Upper lobe of right lung (tissue), 1 donor: ENCODE measurements at regions not wholly inside any gene's neighbourhood (a gene's known extent, or its start where the extent isn't known, plus 50 kb on each side); places are given as distances from the start of the nearest gene placed in this dataset.

Experiments used
- ATAC-seq: fragments of 200-7000 bp; cut with Tn5 transposase; one replicate; pipeline ENCODE4 v1.9.1; 2020; ENCODE audit warnings: mild to moderate bottlenecking, moderate library complexity
- DNase-seq: peaks from one replicate; pipeline ENCODE4 v3.0.0-alpha.2; 2020
- H3K27ac ChIP-seq: fragments of 200-600 bp; one replicate; pipeline ENCODE4 v1.8.0; 2022
- H3K27me3 ChIP-seq: fragments of 200-600 bp; one replicate; pipeline ENCODE4 v1.8.0; 2022; ENCODE audit warnings: mild to moderate bottlenecking
- H3K36me3 ChIP-seq: fragments of 200-600 bp; one replicate; pipeline ENCODE4 v1.8.0; 2022
- H3K4me1 ChIP-seq: fragments of 200-600 bp; one replicate; pipeline ENCODE4 v1.8.0; 2022
- H3K4me3 ChIP-seq: fragments of 200-600 bp; one replicate; pipeline ENCODE4 v1.8.0; 2022; ENCODE audit warnings: mild to moderate bottlenecking
- H3K9me3 ChIP-seq: fragments of 200-600 bp; one replicate; pipeline ENCODE4 v1.8.0; 2022
- intact Hi-C: fragments of 100-400 bp; cut with DNase I; formaldehyde crosslinking; loops from one replicate; pipeline ENCODE4 v1.11.0; 2022
- TF ChIP-seq, protein P1 (sequence below): fragments of 200-600 bp; IDR thresholded peaks from one replicate; pipeline ENCODE4 v1.8.0; 2022; ENCODE audit warnings: antibody characterized with exemption
- donor health status: DM: no; HTN: yes; CAD: no; lungs with severe emphysema.

DNA sequence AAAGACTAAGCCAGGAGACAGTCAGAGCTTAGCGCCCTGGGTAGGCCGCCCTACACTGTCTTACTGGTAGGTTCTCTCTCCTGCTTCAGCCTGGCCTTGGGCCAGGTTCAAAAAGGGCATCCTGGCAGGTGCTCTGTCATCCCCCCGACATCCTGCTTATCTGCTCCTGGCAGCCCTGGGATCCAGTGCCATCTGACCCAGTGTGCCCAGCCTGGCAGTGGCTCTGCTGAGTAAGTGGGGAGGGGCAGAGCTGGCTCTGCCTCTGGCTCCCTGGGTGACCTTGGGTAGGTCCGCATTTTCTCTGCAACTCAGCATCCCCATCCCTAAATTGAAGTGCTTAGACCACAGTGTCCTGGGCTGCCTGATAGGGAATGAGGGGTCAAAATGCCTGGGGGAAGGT, 549.9 kb downstream of the PTPRU start:
- no peaks in the 10 kb centered on the region for H3K4me1 ChIP-seq
- no peaks in the 10 kb centered on the region for H3K36me3 ChIP-seq
- intact Hi-C loops = no loop called here
- ATAC-seq = no peak
- DNase-seq = no peak
- TF ChIP-seq, protein P1, sequence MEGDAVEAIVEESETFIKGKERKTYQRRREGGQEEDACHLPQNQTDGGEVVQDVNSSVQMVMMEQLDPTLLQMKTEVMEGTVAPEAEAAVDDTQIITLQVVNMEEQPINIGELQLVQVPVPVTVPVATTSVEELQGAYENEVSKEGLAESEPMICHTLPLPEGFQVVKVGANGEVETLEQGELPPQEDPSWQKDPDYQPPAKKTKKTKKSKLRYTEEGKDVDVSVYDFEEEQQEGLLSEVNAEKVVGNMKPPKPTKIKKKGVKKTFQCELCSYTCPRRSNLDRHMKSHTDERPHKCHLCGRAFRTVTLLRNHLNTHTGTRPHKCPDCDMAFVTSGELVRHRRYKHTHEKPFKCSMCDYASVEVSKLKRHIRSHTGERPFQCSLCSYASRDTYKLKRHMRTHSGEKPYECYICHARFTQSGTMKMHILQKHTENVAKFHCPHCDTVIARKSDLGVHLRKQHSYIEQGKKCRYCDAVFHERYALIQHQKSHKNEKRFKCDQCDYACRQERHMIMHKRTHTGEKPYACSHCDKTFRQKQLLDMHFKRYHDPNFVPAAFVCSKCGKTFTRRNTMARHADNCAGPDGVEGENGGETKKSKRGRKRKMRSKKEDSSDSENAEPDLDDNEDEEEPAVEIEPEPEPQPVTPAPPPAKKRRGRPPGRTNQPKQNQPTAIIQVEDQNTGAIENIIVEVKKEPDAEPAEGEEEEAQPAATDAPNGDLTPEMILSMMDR = no peak
- H3K9me3 ChIP-seq = no peaks in the 10 kb centered on the region
- peaks cover 6% of the 10 kb centered on the region for H3K27me3 ChIP-seq
- no peak overlapping the region for H3K4me3 ChIP-seq
- no peak overlapping the region for H3K27ac ChIP-seq

DNA sequence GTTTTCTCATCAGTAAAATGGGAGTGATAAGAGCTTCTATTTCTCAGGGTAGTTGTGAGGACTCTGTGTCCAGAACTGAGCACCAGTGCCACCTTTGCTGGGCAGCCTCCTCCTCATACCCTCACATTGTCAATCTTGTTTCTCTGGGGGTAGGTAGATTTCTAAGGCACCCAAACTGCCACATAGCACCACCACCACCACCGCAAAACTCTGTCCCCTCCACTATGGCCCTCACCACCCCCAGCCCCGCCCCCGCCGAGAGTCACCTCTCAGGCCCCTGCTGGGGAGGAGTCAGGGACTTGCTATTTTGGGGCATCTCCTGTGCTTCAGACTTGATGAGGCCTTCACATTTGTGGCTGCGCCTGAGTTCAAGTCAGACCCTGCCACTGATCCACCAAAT, 549.2 kb downstream of the PTPRU start:
- ATAC-seq (no peak), DNase-seq (no peak)
- Histone ChIP-seq H3K4me1 (no peaks in the 10 kb centered on the region), H3K9me3 (no peaks in the 10 kb centered on the region), H3K27ac (no peak overlapping the region), H3K27me3 (peaks cover 6% of the 10 kb centered on the region), H3K36me3 (no peaks in the 10 kb centered on the region), H3K4me3 (no peak overlapping the region)
- TF ChIP-seq, protein P1 = no peak
- intact Hi-C loops = no loop called here

DNA sequence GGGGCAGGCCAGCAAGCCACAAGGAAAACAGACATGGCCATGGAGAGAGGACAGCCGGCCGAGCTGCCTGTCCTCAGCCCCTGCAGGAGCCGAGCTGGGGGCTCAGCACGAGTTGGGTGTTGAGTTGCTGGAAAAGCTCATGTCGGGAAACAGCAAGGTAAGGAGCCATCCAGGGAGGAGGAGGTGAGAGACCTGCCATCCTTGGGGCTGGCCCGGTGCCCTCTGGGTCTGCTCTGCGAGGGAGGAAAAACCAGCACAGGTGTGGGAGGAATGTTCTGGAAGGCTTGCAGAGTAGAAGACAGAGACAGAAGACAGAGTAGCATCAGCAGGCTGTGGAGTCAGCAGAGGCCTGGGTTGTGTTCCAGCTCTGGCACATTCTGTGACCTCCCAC, 548.8 kb downstream of the PTPRU start:
- TF ChIP-seq, protein P1 = no peak
- Histone ChIP-seq H3K4me3 (no peak overlapping the region), H3K27me3 (peaks cover 6% of the 10 kb centered on the region), H3K4me1 (no peaks in the 10 kb centered on the region), H3K36me3 (no peaks in the 10 kb centered on the region), H3K27ac (no peak overlapping the region), H3K9me3 (no peaks in the 10 kb centered on the region)
- intact Hi-C loops = no loop called here
- ATAC-seq (no peak), DNase-seq (no peak)

DNA sequence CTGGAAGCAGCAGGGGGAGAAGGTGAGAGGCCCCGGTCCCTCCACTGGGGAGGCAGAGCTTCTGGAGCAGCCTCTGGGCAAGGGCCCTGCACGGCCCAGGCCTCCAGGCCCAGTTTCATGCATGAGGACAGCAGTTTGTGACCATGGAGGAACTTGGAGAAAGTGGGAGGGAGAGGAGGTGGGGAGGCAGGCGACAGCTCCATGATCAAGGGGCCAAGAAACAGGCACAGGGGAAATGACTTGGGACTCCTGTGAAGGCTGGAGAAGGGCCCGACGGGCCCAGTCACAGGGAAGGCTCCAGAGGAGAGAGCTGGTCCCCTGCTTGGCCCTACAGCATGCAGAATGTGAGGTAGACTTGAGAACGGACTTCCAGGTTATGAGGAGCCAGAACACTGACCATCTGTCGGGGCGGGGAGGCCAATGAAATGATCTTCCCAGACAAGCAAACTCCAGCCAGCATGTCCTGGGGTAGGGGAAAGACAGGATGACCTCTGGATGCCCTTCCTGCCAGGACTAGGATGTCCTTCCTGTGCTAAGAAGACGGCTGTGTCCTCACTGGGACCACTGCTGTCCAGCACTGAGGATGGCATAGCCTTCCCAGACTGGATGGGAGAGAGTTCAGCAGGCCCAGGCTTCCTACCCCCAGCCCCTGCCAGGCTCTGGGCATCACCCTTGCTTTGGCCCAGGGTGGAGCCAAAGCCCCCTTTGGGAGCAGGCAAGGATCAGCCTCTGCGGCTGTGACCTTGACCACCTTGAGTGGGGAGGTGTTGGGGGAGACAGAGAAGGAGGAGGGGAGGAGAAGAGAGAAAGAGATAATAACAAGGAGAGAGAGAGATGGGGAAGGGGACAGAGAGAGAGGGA, 548.2 kb downstream of the PTPRU start:
- no peak for ATAC-seq
- H3K27me3 ChIP-seq = peaks cover 6% of the 10 kb centered on the region
- intact Hi-C loops = no loop called here

DNA sequence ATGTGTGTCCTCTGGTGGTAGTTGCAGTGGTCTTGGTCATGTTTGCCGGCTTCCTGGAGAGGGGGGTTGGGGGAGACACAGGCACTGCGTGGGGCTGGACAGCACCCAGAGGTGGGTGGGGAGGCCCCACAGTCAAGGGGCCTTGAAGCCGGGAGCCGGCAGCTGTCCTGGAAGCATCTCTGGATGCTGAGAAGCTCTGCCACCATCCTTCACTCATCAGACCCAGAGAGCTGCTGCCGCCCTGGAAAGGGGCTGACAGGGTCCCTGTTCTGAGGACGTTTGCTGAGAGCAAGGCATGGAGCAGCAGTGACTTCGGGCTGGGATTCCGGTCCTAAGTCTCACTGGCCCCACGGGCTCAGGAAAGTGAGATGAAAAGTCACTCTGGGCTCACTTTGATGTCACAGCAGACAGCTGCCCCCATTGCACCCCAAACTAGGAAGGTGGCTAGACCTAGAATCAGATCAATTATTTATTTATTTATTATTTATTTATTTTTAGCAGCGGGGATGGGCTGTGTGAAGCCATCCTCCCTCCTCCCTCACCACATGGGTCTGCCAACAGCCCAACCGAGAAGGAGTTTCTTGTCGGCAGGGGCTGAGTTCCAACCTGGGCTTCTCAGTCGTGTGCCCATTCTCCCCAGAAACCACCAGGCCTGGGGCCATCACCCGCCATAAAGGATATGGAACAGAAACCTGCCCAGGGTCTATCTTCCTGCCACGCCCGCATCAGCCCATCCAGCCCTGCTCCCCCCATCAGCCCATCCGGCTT, 547.4 kb downstream of the PTPRU start:
- intact Hi-C loops = no loop called here
- Histone ChIP-seq H3K27ac (no peak overlapping the region), H3K4me1 (no peaks in the 10 kb centered on the region), H3K27me3 (peaks cover 6% of the 10 kb centered on the region), H3K36me3 (no peaks in the 10 kb centered on the region), H3K4me3 (no peak overlapping the region), H3K9me3 (no peaks in the 10 kb centered on the region)
- DNase-seq = no peak
- no peak for ATAC-seq
- TF ChIP-seq, protein P1 = no peak

More for the DNA sequence above, 548.2 kb downstream of the PTPRU start:
- Histone ChIP-seq H3K4me1 (no peaks in the 10 kb centered on the region), H3K9me3 (no peaks in the 10 kb centered on the region), H3K36me3 (no peaks in the 10 kb centered on the region), H3K27ac (no peak overlapping the region), H3K4me3 (no peak overlapping the region)
- no peak for DNase-seq
- TF ChIP-seq, protein P1 = no peak
